IMR-90 (cell line): ENCODE measurements at regions not wholly inside any gene's neighbourhood (a gene's known extent, or its start where the extent isn't known, plus 50 kb on each side); places are given as distances from the start of the nearest gene placed in this dataset.

Source experiments
- ATAC-seq: fragments of 200-7000 bp; cut with Tn5 transposase; 2 replicates; pipeline ENCODE4 v1.9.1; 2020; ENCODE audit warnings: low read depth, mild to moderate bottlenecking, moderate library complexity
- BruUV-seq: library from RNA; stranded (reverse); fragments of 400-500 nt; replicated peaks from 2 replicates; lab custom pipeline; 2021; lab: Mats Ljungman, UMichigan
- CTCF ChIA-PET: fragments of 300-600 bp; formaldehyde crosslinking; extraction: SDS; loops from one replicate; lab custom pipeline; 2021; ENCODE audit warnings: antibody characterized with exemption; lab: Yijun Ruan, JAX
- POLR2A ChIA-PET: fragments of 300-600 bp; sonication (Branson Sonifier 250); formaldehyde crosslinking; loops from one replicate; lab custom pipeline; 2022; ENCODE audit warnings: antibody characterized with exemption; ENCODE audit not compliant: unreplicated experiment; lab: Charles Lee
- DNase-seq: peaks from one replicate; pipeline ENCODE4 v3.0.0; 2013
- H2AFZ ChIP-seq: replicated peaks from 2 replicates; pipeline ENCODE3; 2013; ENCODE audit warnings: low read length, mild to moderate bottlenecking; ENCODE audit not compliant: poor library complexity
- H2AK5ac ChIP-seq: 2 replicates; pipeline ENCODE4 v1.6.1; 2013; ENCODE audit warnings: low read depth, low read length, inconsistent platforms
- H2AK9ac ChIP-seq: replicated peaks from 2 replicates; pipeline ENCODE3; 2013; ENCODE audit warnings: mild to moderate bottlenecking, low read depth, low read length, moderate library complexity; ENCODE audit not compliant: poor library complexity
- H2BK120ac ChIP-seq: 2 replicates; pipeline ENCODE4 v1.6.1; 2013; ENCODE audit warnings: low read depth, low read length, inconsistent platforms
- H2BK15ac ChIP-seq: 3 replicates; pipeline ENCODE4 v1.6.1; 2013; ENCODE audit warnings: low read depth, low read length, inconsistent platforms
- H2BK20ac ChIP-seq: 2 replicates; pipeline ENCODE4 v1.6.1; 2013; ENCODE audit warnings: low read depth, mild to moderate bottlenecking, inconsistent platforms, low read length, moderate library complexity
- H2BK5ac ChIP-seq: 2 replicates; pipeline ENCODE4 v1.6.1; 2013; ENCODE audit warnings: mild to moderate bottlenecking, low read depth, low read length, inconsistent platforms; ENCODE audit not compliant: poor library complexity, severe bottlenecking
- H3K14ac ChIP-seq: replicated peaks from 2 replicates; pipeline ENCODE4 v1.6.1; 2013; ENCODE audit warnings: low read depth, low read length, inconsistent platforms
- H3K18ac ChIP-seq: 2 replicates; pipeline ENCODE4 v1.6.1; 2013; ENCODE audit warnings: low read depth, low read length, control low read depth
- H3K23ac ChIP-seq: 2 replicates; pipeline ENCODE4 v1.6.1; 2013; ENCODE audit warnings: low read depth, low read length, inconsistent platforms
- H3K27ac ChIP-seq: 2 replicates; pipeline ENCODE4 v1.5.1; 2013; ENCODE audit warnings: mild to moderate bottlenecking, control low read depth, low read length; ENCODE audit not compliant: insufficient read depth
- H3K27me3 ChIP-seq: 2 replicates; pipeline ENCODE4 v1.6.1; 2013; ENCODE audit warnings: low read length; ENCODE audit not compliant: control insufficient read depth, insufficient read depth
- H3K36me3 ChIP-seq: 2 replicates; pipeline ENCODE4 v1.6.1; 2013; ENCODE audit warnings: low read length, mixed read lengths; ENCODE audit not compliant: control insufficient read depth, insufficient read depth
- H3K4ac ChIP-seq: 2 replicates; pipeline ENCODE4 v1.6.1; 2013; ENCODE audit warnings: low read depth, low read length, inconsistent platforms
- H3K4me1 ChIP-seq: 2 replicates; pipeline ENCODE4 v1.6.1; 2013; ENCODE audit warnings: low read length, mixed read lengths; ENCODE audit not compliant: control insufficient read depth, insufficient read depth
- H3K4me2 ChIP-seq: 2 replicates; pipeline ENCODE4 v1.6.1; 2013; ENCODE audit warnings: low read depth, mild to moderate bottlenecking, control low read depth, low read length, moderate library complexity
- H3K4me3 ChIP-seq: 2 replicates; pipeline ENCODE4 v1.5.1; 2013; ENCODE audit warnings: low read depth, mild to moderate bottlenecking, control low read depth, low read length, moderate library complexity; ENCODE audit not compliant: insufficient read depth
- H3K56ac ChIP-seq: 2 replicates; pipeline ENCODE4 v1.6.1; 2013; ENCODE audit warnings: low read length, inconsistent platforms; ENCODE audit not compliant: insufficient read depth; ENCODE audit errors: extremely low read depth
- H3K79me1 ChIP-seq, 2 experiments: 2 replicates each; pipeline ENCODE4 v1.6.1; 2013; ENCODE audit warnings: low read length in 2 of 2, inconsistent platforms in 1 of 2, low read depth in 1 of 2
- H3K9ac ChIP-seq: 2 replicates; pipeline ENCODE4 v1.6.1; 2013; ENCODE audit warnings: low read depth, low read length, control low read depth
- H3K9me1 ChIP-seq: 2 replicates; pipeline ENCODE4 v1.6.1; 2013; ENCODE audit warnings: low read length, inconsistent platforms; ENCODE audit not compliant: insufficient read depth
- H3K9me3 ChIP-seq: 2 replicates; pipeline ENCODE4 v1.6.1; 2013; ENCODE audit warnings: low read length; ENCODE audit not compliant: control insufficient read depth, insufficient read depth
- H4K20me1 ChIP-seq: 2 replicates; pipeline ENCODE4 v1.6.1; 2013; ENCODE audit warnings: low read length, inconsistent platforms; ENCODE audit not compliant: insufficient read depth
- H4K5ac ChIP-seq: 2 replicates; pipeline ENCODE4 v1.6.1; 2013; ENCODE audit warnings: mild to moderate bottlenecking, low read depth, low read length, control low read depth
- H4K8ac ChIP-seq, 2 experiments: 2 replicates each; pipeline ENCODE4 v1.6.1; 2013; ENCODE audit warnings: low read depth in 2 of 2, low read length in 2 of 2, control low read depth in 1 of 2, inconsistent platforms in 1 of 2
- H4K91ac ChIP-seq: 2 replicates; pipeline ENCODE4 v1.6.1; 2013; ENCODE audit warnings: low read depth, low read length, inconsistent platforms; ENCODE audit not compliant: insufficient read depth
- BHLHE40 ChIP-seq: fragments of 150-350 bp; IDR thresholded peaks from 2 replicates; pipeline ENCODE4 v1.6.1; 2016; ENCODE audit warnings: mild to moderate bottlenecking, low read depth, low read length
- CEBPB ChIP-seq: IDR thresholded peaks from 2 replicates; pipeline ENCODE4 v1.6.1; 2012; ENCODE audit warnings: low read depth, low read length, improper control_type of control experiment
- ELK1 ChIP-seq: fragments of 150-350 bp; IDR thresholded peaks from 2 replicates; pipeline ENCODE4 v1.6.1; 2016; ENCODE audit warnings: low read depth, mild to moderate bottlenecking, low read length, moderate library complexity, borderline replicate concordance
- MAFK ChIP-seq: IDR thresholded peaks from 2 replicates; pipeline ENCODE4 v1.6.1; 2012; ENCODE audit warnings: low read depth, low read length, improper control_type of control experiment
- MAZ ChIP-seq: IDR thresholded peaks from 2 replicates; pipeline ENCODE4 v1.6.1; 2012; ENCODE audit warnings: low read depth, mild to moderate bottlenecking, low read length, improper control_type of control experiment, moderate library complexity, borderline replicate concordance
- MXI1 ChIP-seq: IDR thresholded peaks from 2 replicates; pipeline ENCODE4 v1.6.1; 2012; ENCODE audit warnings: low read depth, mild to moderate bottlenecking, low read length, moderate library complexity, borderline replicate concordance
- NFE2L2 ChIP-seq: fragments of 150-350 bp; IDR thresholded peaks from 2 replicates; pipeline ENCODE4 v1.6.1; 2016; ENCODE audit warnings: low read depth, mild to moderate bottlenecking, low read length
- POLR2A ChIP-seq: IDR thresholded peaks from 2 replicates; pipeline ENCODE4 v1.6.1; 2012; ENCODE audit warnings: mild to moderate bottlenecking, low read depth, low read length
- RFX5 ChIP-seq: IDR thresholded peaks from 2 replicates; pipeline ENCODE4 v1.8.0; 2012; ENCODE audit warnings: low read depth, mild to moderate bottlenecking, low read length, moderate library complexity
- SMC3 ChIP-seq: fragments of 150-350 bp; IDR thresholded peaks from 2 replicates; pipeline ENCODE4 v1.6.1; 2016; ENCODE audit warnings: low read depth, mild to moderate bottlenecking, antibody characterized with exemption, low read length, moderate library complexity
- WGBS, 2 experiments: methylation state at CpG; one replicate each; pipeline versions ENCODE4 v1.1.5 to v1.1.7; 2013; ENCODE audit warnings: missing lambda C conversion rate in 2 of 2; ENCODE audit not compliant: insufficient read length in 1 of 2; ENCODE audit errors: extremely low coverage in 2 of 2; 5-methylcytosine and 5-hydroxymethylcytosine counted together
- dilution Hi-C: fragments of 300-500 bp; cut with HindIII; formaldehyde crosslinking; loops from one replicate; pipeline ENCODE4 v1.14.3; 2018; ENCODE audit warnings: low sequenced_read_pairs; ENCODE audit not compliant: unreplicated experiment
- in situ Hi-C: fragments of 300-500 bp; cut with MboI; formaldehyde crosslinking; loops from 3 replicates; pipeline ENCODE4 v1.14.3; 2019; ENCODE audit warnings: low sequenced_read_pairs, inconsistent platforms, mixed read lengths
- intact Hi-C: fragments of 100-400 bp; cut with micrococcal nuclease; formaldehyde crosslinking; loops from 2 replicates; pipeline ENCODE4 v1.10.0; 2022
- TF ChIP-seq, protein P1 (sequence below): conservative IDR thresholded peaks from 2 replicates; pipeline ENCODE4 v1.5.1; 2012; ENCODE audit warnings: mild to moderate bottlenecking, low read depth, low read length, improper control_type of control experiment

- peaks cover 2% of the 10 kb centered on the region; the same call in 1 of the 2 replicates for H3K9me3 ChIP-seq
- no peak overlapping the region for H4K8ac ChIP-seq
- in situ Hi-C loops (no loop called here), dilution Hi-C loops (no loop called here), intact Hi-C loops (no loop called here)
- no peak overlapping the region for H2BK5ac ChIP-seq
- H2AK5ac ChIP-seq = no peak overlapping the region
- H3K79me1 ChIP-seq = no peaks in the 10 kb centered on the region
- no TSS peak for BruUV-seq
- no peak for ATAC-seq
- no peak for DNase-seq
- no peak overlapping the region for H4K91ac ChIP-seq
- no peak overlapping the region for H3K27ac ChIP-seq
- TF ChIP-seq MXI1 (no peak), SMC3 (no peak), ELK1 (no peak), BHLHE40 (no peak), NFE2L2 (no peak), RFX5 (no peak), MAZ (no peak), POLR2A (no peak), MAFK (no peak), CEBPB (no peak)
- TF ChIP-seq, protein P1, sequence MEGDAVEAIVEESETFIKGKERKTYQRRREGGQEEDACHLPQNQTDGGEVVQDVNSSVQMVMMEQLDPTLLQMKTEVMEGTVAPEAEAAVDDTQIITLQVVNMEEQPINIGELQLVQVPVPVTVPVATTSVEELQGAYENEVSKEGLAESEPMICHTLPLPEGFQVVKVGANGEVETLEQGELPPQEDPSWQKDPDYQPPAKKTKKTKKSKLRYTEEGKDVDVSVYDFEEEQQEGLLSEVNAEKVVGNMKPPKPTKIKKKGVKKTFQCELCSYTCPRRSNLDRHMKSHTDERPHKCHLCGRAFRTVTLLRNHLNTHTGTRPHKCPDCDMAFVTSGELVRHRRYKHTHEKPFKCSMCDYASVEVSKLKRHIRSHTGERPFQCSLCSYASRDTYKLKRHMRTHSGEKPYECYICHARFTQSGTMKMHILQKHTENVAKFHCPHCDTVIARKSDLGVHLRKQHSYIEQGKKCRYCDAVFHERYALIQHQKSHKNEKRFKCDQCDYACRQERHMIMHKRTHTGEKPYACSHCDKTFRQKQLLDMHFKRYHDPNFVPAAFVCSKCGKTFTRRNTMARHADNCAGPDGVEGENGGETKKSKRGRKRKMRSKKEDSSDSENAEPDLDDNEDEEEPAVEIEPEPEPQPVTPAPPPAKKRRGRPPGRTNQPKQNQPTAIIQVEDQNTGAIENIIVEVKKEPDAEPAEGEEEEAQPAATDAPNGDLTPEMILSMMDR = no peak
- H2BK120ac ChIP-seq = no peak overlapping the region
- no peaks in the 10 kb centered on the region for H3K9me1 ChIP-seq
- H3K18ac ChIP-seq = no peak overlapping the region
- no peaks in the 10 kb centered on the region for H4K20me1 ChIP-seq
- no peak overlapping the region for H2AK9ac ChIP-seq
- no peak overlapping the region for H3K9ac ChIP-seq
- no peak overlapping the region for H2BK20ac ChIP-seq
- no peaks in the 10 kb centered on the region for H3K27me3 ChIP-seq
- no peak overlapping the region for H4K5ac ChIP-seq
- H3K36me3 ChIP-seq = no peaks in the 10 kb centered on the region
- no peak overlapping the region for H3K4ac ChIP-seq
- H3K23ac ChIP-seq = no peak overlapping the region
- 0% methylated on average over 1 of the region's 3 CpGs; no CpG with 5 or more reads in 1 of the 2 experiments for WGBS, 2 experiments
- no peak overlapping the region for H3K4me3 ChIP-seq
- no peak overlapping the region for H3K4me2 ChIP-seq
- H3K56ac ChIP-seq = no peak overlapping the region
- POLR2A ChIA-PET = no interaction called here
- no peak overlapping the region for H2BK15ac ChIP-seq
- no peak overlapping the region for H2AFZ ChIP-seq
- H3K4me1 ChIP-seq = no peaks in the 10 kb centered on the region
- no peak overlapping the region for H3K14ac ChIP-seq
- CTCF ChIA-PET = no interaction called here
These were observed 325.5 kb downstream of the SI start for GRCh38 chr3:164752812-164753211.
